ENCODE measurements at regions not wholly inside any gene's neighbourhood (a gene's known extent, or its start where the extent isn't known, plus 50 kb on each side); places are given as distances from the start of the nearest gene placed in this dataset.
A peak's percentile ranks its signal among the peaks of the same experiment; 100 is the strongest.

- DNase-seq = no peak
- no peak for TF ChIP-seq CTCF (IDR thresholded peaks at IDR 0.05)
- H3K27me3 ChIP-seq = no peaks in the 10 kb centered on the region
- H3K27ac ChIP-seq = no peak overlapping the region
- intact Hi-C loops (cut with DNase I) = no loop called here
- no peak overlapping the region for H3K4me3 ChIP-seq
- no peaks in the 10 kb centered on the region for H3K9me3 ChIP-seq
- H3K36me3 ChIP-seq = no peaks in the 10 kb centered on the region
- H3K4me1 ChIP-seq = no peaks in the 10 kb centered on the region
- no peak for ATAC-seq
Measured at GRCh38 chr1:229002037-229002436, 266.8 kb downstream of the RHOU start.

GRCh38 chr1:229002451-229002960 is 267.2 kb downstream of the RHOU start:
- TF ChIP-seq CTCF (IDR thresholded peaks at IDR 0.05) = no peak
- DNase-seq (no peak), ATAC-seq (no peak)
- no peaks in the 10 kb centered on the region for H3K4me1 ChIP-seq
- H3K27ac ChIP-seq = no peak overlapping the region
- no peak overlapping the region for H3K4me3 ChIP-seq
- no peaks in the 10 kb centered on the region for H3K36me3 ChIP-seq
- no peaks in the 10 kb centered on the region for H3K27me3 ChIP-seq
- no peaks in the 10 kb centered on the region for H3K9me3 ChIP-seq
- intact Hi-C loops (cut with DNase I) = no loop called here

- no peak for TF ChIP-seq CTCF (IDR thresholded peaks at IDR 0.05)
- no peak overlapping the region for H3K27ac ChIP-seq
- H3K4me3 ChIP-seq = no peak overlapping the region
- intact Hi-C loops (cut with DNase I) = no loop called here
- no peaks in the 10 kb centered on the region for H3K4me1 ChIP-seq
- ATAC-seq = no peak
- no peak for DNase-seq
- H3K27me3 ChIP-seq = no peaks in the 10 kb centered on the region
- H3K36me3 ChIP-seq = no peaks in the 10 kb centered on the region
- no peaks in the 10 kb centered on the region for H3K9me3 ChIP-seq
Measured at GRCh38 chr1:229003233-229004031, 267.5 kb upstream of the RAB4A start.

- intact Hi-C loops (cut with DNase I) = no loop called here
- Histone ChIP-seq H3K4me1 (no peaks in the 10 kb centered on the region), H3K27me3 (no peaks in the 10 kb centered on the region), H3K36me3 (no peaks in the 10 kb centered on the region), H3K9me3 (no peaks in the 10 kb centered on the region), H3K27ac (no peak overlapping the region), H3K4me3 (no peak overlapping the region)
- no peak for DNase-seq
- no peak for ATAC-seq
- TF ChIP-seq CTCF (IDR thresholded peaks at IDR 0.05) = no peak
Measured at GRCh38 chr1:229004066-229004833, 266.7 kb upstream of the RAB4A start.

- H3K4me3 ChIP-seq = no peak overlapping the region
- no peaks in the 10 kb centered on the region for H3K27me3 ChIP-seq
- DNase-seq (no peak), ATAC-seq (peak; percentile 27)
- H3K4me1 ChIP-seq = no peaks in the 10 kb centered on the region
- no peaks in the 10 kb centered on the region for H3K9me3 ChIP-seq
- intact Hi-C loops (cut with DNase I) = no loop called here
- H3K36me3 ChIP-seq = no peaks in the 10 kb centered on the region
- no peak for TF ChIP-seq CTCF (IDR thresholded peaks at IDR 0.05)
- H3K27ac ChIP-seq = no peak overlapping the region
Measured at GRCh38 chr1:229005097-229005496, 265.8 kb upstream of the RAB4A start.

All from upper lobe of right lung (tissue), 1 donor.